BJ (cell line): ENCODE measurements at regions not wholly inside any gene's neighbourhood (a gene's known extent, or its start where the extent isn't known, plus 50 kb on each side); places are given as distances from the start of the nearest gene placed in this dataset.
"Not testable (repeated sequence)": the region's sequence is repeated elsewhere in the genome, so short reads cannot be mapped to it uniquely, and the experiment has no call there.

ENCODE experiments used
- CTCF ChIA-PET: fragments of 350-600 bp; formaldehyde crosslinking; extraction: SDS; loops from one replicate; lab custom pipeline; 2021; ENCODE audit warnings: antibody characterized with exemption, inconsistent platforms; lab: Yijun Ruan, JAX
- POLR2A ChIA-PET: fragments of 300-600 bp; sonication (Branson Sonifier 250); formaldehyde crosslinking; extraction: SDS; loops from one replicate; lab custom pipeline; 2021; ENCODE audit warnings: antibody characterized with exemption; lab: Charles Lee
- DNase-seq: peaks from one replicate; pipeline ENCODE4 v3.0.0-alpha.2; 2011; ENCODE audit warnings: low read depth
- H3K27me3 ChIP-seq: 2 replicates; pipeline ENCODE4 v1.6.0; 2011; ENCODE audit warnings: low read length; ENCODE audit not compliant: control insufficient read depth, insufficient read depth
- H3K36me3 ChIP-seq: 2 replicates; pipeline ENCODE4 v1.5.1; 2011; ENCODE audit warnings: low read length; ENCODE audit not compliant: control insufficient read depth, insufficient read depth
- H3K4me3 ChIP-seq: 2 replicates; pipeline ENCODE4 v1.5.1; 2011; ENCODE audit warnings: low read depth, mild to moderate bottlenecking, control low read depth, low read length
- CTCF ChIP-seq: IDR thresholded peaks from 2 replicates; pipeline ENCODE4 v1.5.1; 2011; ENCODE audit warnings: low read depth, mild to moderate bottlenecking, control low read depth, inconsistent platforms, low read length, moderate library complexity; ENCODE audit not compliant: insufficient read depth

- no peak for DNase-seq
- ChIA-PET POLR2A (no interaction called here), CTCF (interaction anchor here (1.2 kb wide), 1 partner anchor 11 kb away, joined by 5 read pairs; no protein-coding TSS in a partner anchor)
- H3K36me3 ChIP-seq = no peaks in the 10 kb centered on the region
- no peak for TF ChIP-seq CTCF
- no peaks in the 10 kb centered on the region; the same call in 1 of the 2 replicates for H3K27me3 ChIP-seq
- no peak overlapping the region for H3K4me3 ChIP-seq
These were observed 79.3 kb upstream of the SORL1 start for GRCh38 chr11:121372671-121373429.

GRCh38 chr11:121374286-121374985 lies 77.7 kb upstream of the SORL1 start:
- no peak for TF ChIP-seq CTCF
- no peak for DNase-seq
- ChIA-PET POLR2A (no interaction called here), CTCF (interaction anchor here (1.2 kb wide), 2 partner anchors 9 to 14 kb away, joined by 4 to 5 read pairs; no protein-coding TSS in a partner anchor)
- Histone ChIP-seq H3K4me3 (no peak overlapping the region), H3K36me3 (no peaks in the 10 kb centered on the region), H3K27me3 (no peaks in the 10 kb centered on the region; the same call in 1 of the 2 replicates)

GRCh38 chr11:121376130-121376529 lies 76.0 kb upstream of the SORL1 start:
- ChIA-PET CTCF (no interaction called here), POLR2A (no interaction called here)
- Histone ChIP-seq H3K4me3 (no peak overlapping the region), H3K36me3 (no peaks in the 10 kb centered on the region), H3K27me3 (no peaks in the 10 kb centered on the region; the same call in 1 of the 2 replicates)
- no peak for DNase-seq
- no peak for TF ChIP-seq CTCF

GRCh38 chr11:121379145-121379810 lies 72.8 kb upstream of the SORL1 start:
- H3K4me3 ChIP-seq, DNase-seq, H3K27me3 ChIP-seq, H3K36me3 ChIP-seq, POLR2A ChIA-PET: not testable (repeated sequence)
- CTCF ChIA-PET = interaction anchor here (1.0 kb wide), 3 partner anchors 9 to 185 kb away, joined by 3 to 4 read pairs (median 3); no protein-coding TSS in a partner anchor

- CTCF ChIA-PET = interaction anchor here (1.1 to 2.1 kb wide), 3 partner anchors 10 to 12 kb away, joined by 4 to 6 read pairs (median 5); no protein-coding TSS in a partner anchor
- POLR2A ChIA-PET = no interaction called here
These were observed 68.4 kb upstream of the SORL1 start for GRCh38 chr11:121383716-121384115.

More at GRCh38 chr11:121383716-121384115, 68.4 kb upstream of the SORL1 start:
- no peak for DNase-seq
- no peak for TF ChIP-seq CTCF
- Histone ChIP-seq H3K36me3 (no peaks in the 10 kb centered on the region), H3K27me3 (peaks cover 1% of the 10 kb centered on the region; the same call in 1 of the 2 replicates), H3K4me3 (no peak overlapping the region)
